Fibroblast of skin of right biceps (primary cell): ENCODE measurements at regions not wholly inside any gene's neighbourhood (a gene's known extent, or its start where the extent isn't known, plus 50 kb on each side); places are given as distances from the start of the nearest gene placed in this dataset.
"Not testable (repeated sequence)": the region's sequence is repeated elsewhere in the genome, so short reads cannot be mapped to it uniquely, and the experiment has no call there.

ENCODE experiments used
- DNase-seq: peaks from one replicate; pipeline ENCODE4 v3.0.0-alpha.2; 2013

GRCh38 chr11:23885801-23886200 is 611.1 kb upstream of the LUZP2 start:
- DNase-seq: no peak

DNA sequence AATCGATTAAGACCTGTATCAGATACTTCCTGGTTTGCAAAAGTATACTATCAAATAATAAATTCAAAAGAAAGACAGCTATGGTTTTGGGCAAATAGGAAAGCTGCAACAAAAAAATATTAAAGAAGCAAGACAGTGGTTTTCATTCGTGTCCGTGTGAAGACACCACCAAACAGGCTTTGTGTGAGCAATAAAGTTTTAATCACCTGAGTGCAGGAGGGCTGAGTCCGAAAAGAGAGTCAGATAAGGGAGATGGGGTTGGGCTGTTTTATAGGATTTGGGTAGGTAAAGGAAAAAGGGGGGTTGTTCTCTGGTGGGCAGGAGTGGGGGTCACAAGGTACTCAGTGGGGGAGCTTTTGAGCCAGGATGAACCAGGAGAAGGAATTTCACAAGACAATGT is 609.7 kb upstream of the LUZP2 start:
- not testable (repeated sequence) for DNase-seq

DNA sequence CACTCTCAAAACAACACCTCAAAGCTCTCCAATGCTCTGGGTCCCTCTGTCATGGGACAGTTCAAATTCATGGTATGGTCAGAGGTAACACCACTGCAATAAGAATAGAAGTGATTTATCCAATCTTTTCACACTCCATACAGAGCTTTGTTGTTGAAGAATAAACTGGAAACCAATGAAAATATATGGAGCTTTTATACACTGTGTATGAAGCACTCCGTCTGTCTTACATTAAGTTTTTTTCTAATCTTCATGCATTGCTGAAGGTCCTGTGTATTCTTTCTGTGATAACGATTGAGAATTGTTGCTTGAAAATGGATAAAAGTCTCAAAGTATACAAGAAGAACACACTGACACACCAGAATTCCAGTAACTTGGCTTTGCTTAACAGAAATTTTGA is 603.7 kb upstream of the LUZP2 start:
- no peak for DNase-seq

GRCh38 chr11:23897453-23898286 is 599.2 kb upstream of the LUZP2 start:
- peak; percentile 96 for DNase-seq

DNA sequence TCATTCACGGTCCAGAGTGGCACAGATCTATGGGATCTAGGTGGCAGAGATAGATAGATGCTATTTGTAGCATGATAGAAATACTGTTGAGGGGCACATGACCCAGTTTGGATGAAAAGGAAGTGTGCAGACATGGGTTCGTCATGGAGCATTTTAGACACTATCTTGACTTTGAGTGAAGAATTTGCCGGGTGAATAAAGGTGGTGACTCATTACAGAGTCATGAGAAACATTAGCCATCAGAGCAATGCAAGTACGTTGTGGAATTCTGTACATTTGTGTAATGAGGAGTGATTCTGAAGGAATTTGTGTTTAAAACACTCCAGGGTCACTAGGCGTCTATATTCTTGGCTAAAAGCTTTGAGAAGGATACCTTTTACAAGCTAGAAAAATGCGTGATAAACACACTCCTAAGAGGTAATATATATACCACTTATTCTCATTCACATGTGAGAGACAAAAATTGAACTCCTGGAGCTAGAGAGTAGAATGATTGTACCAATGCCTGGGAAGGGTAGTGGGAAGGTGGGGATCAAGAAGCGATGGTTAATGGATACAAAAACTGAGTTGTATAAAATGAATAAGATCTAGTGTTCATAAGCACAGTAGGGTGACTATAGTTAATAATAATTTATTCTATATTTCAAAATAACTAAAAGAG is 593.7 kb upstream of the LUZP2 start:
- peak; percentile 98 for DNase-seq

GRCh38 chr11:23919455-23919854 is 577.4 kb upstream of the LUZP2 start:
- no peak for DNase-seq

- no peak for DNase-seq
Observed at GRCh38 chr11:23923357-23923756, 573.5 kb upstream of the LUZP2 start.

- DNase-seq: no peak
Observed at GRCh38 chr11:23924226-23924625, 572.6 kb upstream of the LUZP2 start.

GRCh38 chr11:23931443-23931842 is 565.4 kb upstream of the LUZP2 start:
- DNase-seq: no peak

- DNase-seq: peak; percentile 36
Observed at GRCh38 chr11:23932485-23932898, 564.4 kb upstream of the LUZP2 start.

GRCh38 chr11:23933721-23934120 is 563.1 kb upstream of the LUZP2 start:
- no peak for DNase-seq

DNA sequence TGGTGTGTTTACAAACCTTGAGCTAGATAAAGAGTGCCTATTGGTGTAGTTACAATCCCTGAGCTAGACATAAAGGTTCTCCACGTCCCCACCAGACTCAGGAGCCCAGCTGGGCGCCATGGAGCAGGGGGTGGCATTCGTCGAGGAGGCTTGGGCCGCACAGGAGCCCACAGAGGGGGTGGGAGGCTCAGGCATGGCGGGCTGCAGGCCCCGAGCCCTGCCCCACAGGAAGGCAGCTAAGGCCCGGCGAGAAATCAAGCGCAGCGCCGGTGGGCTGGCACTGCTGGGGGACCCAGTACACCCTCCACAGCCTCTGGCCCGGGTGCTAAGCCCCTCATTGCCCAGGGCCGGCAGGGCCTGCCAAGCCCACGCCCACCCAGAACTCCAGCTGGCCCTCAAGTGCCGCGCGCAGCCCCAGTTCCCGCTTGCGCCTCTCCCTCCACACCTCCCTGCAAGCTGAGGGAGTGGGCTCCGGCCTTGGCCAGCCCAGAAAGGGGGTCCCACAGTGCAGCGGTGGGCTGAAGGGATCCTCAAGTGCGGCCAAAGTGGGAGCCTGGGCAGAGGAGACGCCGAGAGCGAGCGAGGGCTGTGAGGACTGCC is 562.1 kb upstream of the LUZP2 start:
- not testable (repeated sequence) for DNase-seq

GRCh38 chr11:23942117-23942815 is 554.6 kb upstream of the LUZP2 start:
- not testable (repeated sequence) for DNase-seq

DNA sequence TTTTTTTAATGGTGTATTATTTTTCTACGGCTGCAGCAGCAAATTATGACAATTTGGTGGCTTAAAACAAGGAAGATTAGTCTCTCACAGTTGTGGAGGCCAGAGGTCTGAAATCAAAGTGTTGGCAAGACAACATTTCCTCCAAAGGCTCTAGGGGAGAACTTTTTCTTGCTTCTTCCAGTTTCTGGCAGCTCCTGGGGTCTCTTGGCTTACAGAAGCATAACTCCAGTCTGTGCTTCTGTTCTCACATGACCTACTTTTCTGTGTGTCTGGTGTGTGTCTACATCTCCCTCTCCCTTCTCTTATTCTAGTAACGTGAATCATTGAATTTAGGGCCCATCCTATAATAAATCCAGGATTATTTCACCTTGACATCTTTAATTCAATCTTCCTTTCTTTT is 551.9 kb upstream of the LUZP2 start:
- DNase-seq: no peak

- peak; percentile 66 for DNase-seq
Observed at GRCh38 chr11:23947883-23948282, 549.0 kb upstream of the LUZP2 start.

GRCh38 chr11:23948851-23949250 is 548.0 kb upstream of the LUZP2 start:
- DNase-seq: peak; percentile 28

DNA sequence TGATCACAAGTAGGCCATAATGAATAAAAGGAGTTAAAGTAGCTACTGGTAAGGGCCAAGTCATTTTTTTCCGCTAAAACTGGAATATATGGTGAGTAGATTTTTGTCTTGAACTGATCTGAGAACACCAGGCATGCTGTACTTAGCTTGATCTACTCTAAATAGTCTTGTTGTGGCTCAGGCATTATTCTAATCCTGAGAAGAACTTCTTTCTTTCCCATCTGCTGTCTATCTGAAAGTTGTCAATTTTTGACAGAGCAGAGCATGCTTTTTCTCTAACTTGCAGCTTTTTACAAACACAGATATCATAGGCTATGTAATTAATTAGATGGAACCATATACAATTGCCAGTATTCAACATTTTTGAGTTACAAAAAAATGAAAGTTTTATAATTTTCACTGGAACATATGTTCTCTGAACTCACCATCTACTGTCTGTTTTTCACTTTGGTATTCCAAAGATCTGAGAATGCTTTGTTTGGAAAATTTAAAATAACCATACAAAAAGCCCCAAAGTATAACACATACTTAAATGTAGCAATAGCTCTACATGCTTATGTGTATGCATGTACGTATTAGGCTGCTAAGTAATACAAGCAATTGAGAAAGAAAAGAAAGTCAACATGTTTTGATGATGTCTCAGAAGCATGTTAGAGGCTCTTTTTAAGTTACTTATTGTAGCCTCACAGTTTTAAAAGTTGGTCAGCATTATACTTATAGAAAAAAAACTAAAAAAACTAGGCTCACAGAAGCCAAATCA is 542.7 kb upstream of the LUZP2 start:
- DNase-seq: no peak

DNA sequence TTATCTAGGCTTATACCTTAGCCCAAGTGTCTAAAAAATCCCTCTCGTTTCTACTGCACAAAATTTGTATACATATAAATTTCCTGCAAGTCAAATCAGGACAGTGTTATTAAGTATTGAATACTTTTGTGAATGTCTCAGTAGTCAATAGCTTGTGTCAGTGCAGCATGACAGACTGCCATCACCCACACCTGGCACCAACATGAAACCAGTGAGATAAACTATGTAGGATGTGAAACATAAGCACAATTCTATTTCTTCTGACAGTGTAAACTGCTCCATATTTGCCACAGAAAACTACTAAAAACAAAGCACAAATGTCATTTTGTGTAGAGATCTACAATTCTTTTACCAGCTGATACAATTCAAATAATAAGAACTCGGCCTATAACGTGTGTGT is 542.1 kb upstream of the LUZP2 start:
- DNase-seq: no peak

DNA sequence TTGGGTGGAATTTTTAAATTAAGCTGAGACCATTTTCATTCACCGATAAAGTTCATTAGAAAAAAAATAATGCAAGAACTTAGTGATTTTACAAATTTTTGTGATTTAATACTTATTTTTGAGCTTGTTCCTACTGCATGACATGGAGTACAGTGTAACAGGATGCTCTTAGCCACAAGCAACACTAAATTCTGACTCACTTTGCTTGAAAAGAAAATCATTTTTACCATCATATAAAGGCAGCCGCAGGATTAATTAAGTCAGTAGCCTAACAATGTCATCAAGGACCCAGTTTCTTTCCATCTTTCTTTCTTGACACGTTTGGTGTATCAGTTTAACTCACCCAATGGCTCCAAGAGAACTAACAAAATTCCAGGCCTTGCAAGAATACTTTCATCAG is 540.3 kb upstream of the LUZP2 start:
- no peak for DNase-seq

- peak; percentile 49 for DNase-seq
Observed at GRCh38 chr11:23957314-23957713, 539.5 kb upstream of the LUZP2 start.

DNA sequence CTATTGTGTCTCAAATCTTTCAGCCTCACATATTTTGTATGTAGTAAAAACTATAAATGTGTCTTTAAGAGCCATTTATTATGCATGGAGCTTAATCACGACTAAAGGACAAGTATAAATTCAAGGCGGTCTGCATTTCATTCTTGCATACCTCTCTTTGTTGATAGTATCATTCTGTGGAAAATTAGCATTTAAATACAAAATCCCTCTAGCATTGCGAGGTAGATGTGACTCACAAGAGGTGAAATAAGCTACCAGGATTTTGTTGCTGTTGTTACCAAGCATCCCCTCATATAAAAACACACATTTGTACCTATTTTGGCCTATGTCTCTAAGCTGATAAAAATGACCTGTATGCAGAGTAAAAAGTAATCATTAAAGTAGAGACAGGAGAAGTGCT is 537.4 kb upstream of the LUZP2 start:
- DNase-seq: no peak

DNA sequence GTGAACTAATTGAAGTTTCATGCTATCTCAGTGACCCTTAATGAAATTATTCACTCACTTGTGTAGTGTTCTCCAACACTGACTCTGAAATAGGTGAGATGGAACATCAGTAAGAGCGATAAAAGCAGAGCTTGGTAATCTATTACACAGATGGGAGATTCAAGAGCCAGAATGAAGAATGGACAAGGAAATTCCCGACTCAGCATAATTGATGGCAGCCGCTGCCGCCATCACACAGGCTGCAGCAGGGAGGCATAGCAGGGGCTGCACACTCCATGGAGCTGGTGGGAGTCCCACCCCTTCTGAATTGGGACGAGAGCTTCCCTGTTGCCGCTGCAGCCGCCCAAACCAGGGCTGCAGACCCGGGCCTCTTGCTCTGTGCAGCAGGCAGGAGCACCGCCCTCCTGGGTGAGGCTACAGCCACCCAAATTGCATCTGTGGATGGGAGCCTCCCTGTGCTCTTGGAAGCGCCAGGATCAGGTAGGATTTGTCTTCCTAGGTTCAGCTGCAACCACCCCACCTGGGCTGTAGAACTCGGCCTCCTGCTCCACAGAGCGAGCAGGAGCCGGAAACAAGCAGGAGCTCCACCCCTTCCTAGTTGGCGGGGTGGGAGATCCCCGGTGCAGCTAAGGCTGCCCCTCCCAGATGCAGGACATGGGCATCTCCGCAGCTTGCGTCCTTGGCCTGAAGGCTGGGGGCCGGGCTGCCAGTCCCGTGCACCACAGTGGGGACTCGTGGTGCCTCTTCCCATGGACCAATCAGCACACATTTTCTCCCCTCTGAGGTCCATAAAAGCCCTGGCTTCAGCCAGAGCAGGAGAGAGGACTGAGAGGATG is 535.1 kb upstream of the LUZP2 start:
- DNase-seq: no peak
